ES-I3 (cell line): ENCODE measurements at regions not wholly inside any gene's neighbourhood (a gene's known extent, or its start where the extent isn't known, plus 50 kb on each side); places are given as distances from the start of the nearest gene placed in this dataset.

Experiments
- H3K36me3 ChIP-seq: 2 replicates; pipeline ENCODE4 v1.6.1; 2013; ENCODE audit warnings: mild to moderate bottlenecking, low read length, control low read depth, moderate library complexity; ENCODE audit not compliant: insufficient read depth
- H3K4me1 ChIP-seq: 2 replicates; pipeline ENCODE4 v1.6.1; 2013; ENCODE audit warnings: mild to moderate bottlenecking, control low read depth, low read length; ENCODE audit not compliant: insufficient read depth
- H3K9ac ChIP-seq: 2 replicates; pipeline ENCODE4 v1.6.1; 2013; ENCODE audit warnings: low read depth, mild to moderate bottlenecking, low read length, moderate library complexity
- H3K9me3 ChIP-seq: 2 replicates; pipeline ENCODE4 v1.6.1; 2013; ENCODE audit warnings: mild to moderate bottlenecking, low read length, moderate library complexity; ENCODE audit not compliant: control insufficient read depth, insufficient read depth

GRCh38 chr6:150672800-150673199 lies 73.1 kb downstream of the PLEKHG1 start:
- H3K4me1 ChIP-seq, result no peaks in the 10 kb centered on the region
- H3K9ac ChIP-seq, result no peak overlapping the region
- no peaks in the 10 kb centered on the region for H3K36me3 ChIP-seq
- H3K9me3 ChIP-seq, result no peaks in the 10 kb centered on the region

GRCh38 chr6:150673720-150674346 lies 74.1 kb downstream of the PLEKHG1 start:
- H3K36me3 ChIP-seq, result no peaks in the 10 kb centered on the region

GRCh38 chr6:150676344-150676743 lies 76.7 kb downstream of the PLEKHG1 start:
- Histone ChIP-seq H3K9me3 (no peaks in the 10 kb centered on the region), H3K36me3 (no peaks in the 10 kb centered on the region), H3K4me1 (no peaks in the 10 kb centered on the region), H3K9ac (no peak overlapping the region)

More at GRCh38 chr6:150673720-150674346, 74.1 kb downstream of the PLEKHG1 start:
- Histone ChIP-seq H3K4me1 (no peaks in the 10 kb centered on the region), H3K9ac (no peak overlapping the region), H3K9me3 (no peaks in the 10 kb centered on the region)

- Histone ChIP-seq H3K9ac (no peak overlapping the region), H3K36me3 (no peaks in the 10 kb centered on the region), H3K9me3 (no peaks in the 10 kb centered on the region), H3K4me1 (no peaks in the 10 kb centered on the region)
These were observed 77.1 kb downstream of the PLEKHG1 start for GRCh38 chr6:150676772-150677171.

GRCh38 chr6:150680510-150680909 lies 80.8 kb downstream of the PLEKHG1 start:
- Histone ChIP-seq H3K9me3 (no peaks in the 10 kb centered on the region), H3K36me3 (no peaks in the 10 kb centered on the region), H3K4me1 (no peaks in the 10 kb centered on the region), H3K9ac (no peak overlapping the region)

- Histone ChIP-seq H3K36me3 (no peaks in the 10 kb centered on the region), H3K4me1 (no peaks in the 10 kb centered on the region), H3K9ac (no peak overlapping the region), H3K9me3 (no peaks in the 10 kb centered on the region)
These were observed 82.1 kb downstream of the PLEKHG1 start for GRCh38 chr6:150681578-150682395.

GRCh38 chr6:150683320-150683719 lies 83.6 kb downstream of the PLEKHG1 start:
- Histone ChIP-seq H3K36me3 (no peaks in the 10 kb centered on the region), H3K9me3 (no peaks in the 10 kb centered on the region), H3K4me1 (no peaks in the 10 kb centered on the region), H3K9ac (no peak overlapping the region)

GRCh38 chr6:150684161-150684560 lies 84.5 kb downstream of the PLEKHG1 start:
- Histone ChIP-seq H3K4me1 (no peaks in the 10 kb centered on the region), H3K9me3 (no peaks in the 10 kb centered on the region), H3K36me3 (no peaks in the 10 kb centered on the region), H3K9ac (no peak overlapping the region)

GRCh38 chr6:150684714-150685459 lies 85.2 kb downstream of the PLEKHG1 start:
- no peak overlapping the region for H3K9ac ChIP-seq
- no peaks in the 10 kb centered on the region for H3K4me1 ChIP-seq
- no peaks in the 10 kb centered on the region for H3K9me3 ChIP-seq
- no peaks in the 10 kb centered on the region for H3K36me3 ChIP-seq

GRCh38 chr6:150685860-150686259 lies 86.2 kb downstream of the PLEKHG1 start:
- Histone ChIP-seq H3K36me3 (no peaks in the 10 kb centered on the region), H3K4me1 (no peaks in the 10 kb centered on the region), H3K9me3 (no peaks in the 10 kb centered on the region), H3K9ac (no peak overlapping the region)

- no peaks in the 10 kb centered on the region for H3K4me1 ChIP-seq
- H3K9ac ChIP-seq, result no peak overlapping the region
- H3K9me3 ChIP-seq, result no peaks in the 10 kb centered on the region
- H3K36me3 ChIP-seq, result no peaks in the 10 kb centered on the region
These were observed 86.9 kb downstream of the PLEKHG1 start for GRCh38 chr6:150686566-150686965.

- Histone ChIP-seq H3K9ac (no peak overlapping the region), H3K9me3 (no peaks in the 10 kb centered on the region), H3K36me3 (no peaks in the 10 kb centered on the region), H3K4me1 (no peaks in the 10 kb centered on the region)
These were observed 87.8 kb downstream of the PLEKHG1 start for GRCh38 chr6:150687508-150687907.

GRCh38 chr6:150689900-150690590 lies 90.4 kb downstream of the PLEKHG1 start:
- Histone ChIP-seq H3K9ac (no peak overlapping the region), H3K4me1 (no peaks in the 10 kb centered on the region), H3K9me3 (no peaks in the 10 kb centered on the region), H3K36me3 (no peaks in the 10 kb centered on the region)

- H3K9ac ChIP-seq, result no peak overlapping the region
- no peaks in the 10 kb centered on the region for H3K4me1 ChIP-seq
These were observed 91.0 kb downstream of the PLEKHG1 start for GRCh38 chr6:150690681-150691080.

More at GRCh38 chr6:150690681-150691080, 91.0 kb downstream of the PLEKHG1 start:
- Histone ChIP-seq H3K9me3 (no peaks in the 10 kb centered on the region), H3K36me3 (no peaks in the 10 kb centered on the region)
